HEK293 (cell line): ENCODE measurements at regions not wholly inside any gene's neighbourhood (a gene's known extent, or its start where the extent isn't known, plus 50 kb on each side); places are given as distances from the start of the nearest gene placed in this dataset.
"Not testable (repeated sequence)": the region's sequence is repeated elsewhere in the genome, so short reads cannot be mapped to it uniquely, and the experiment has no call there.

Source experiments
- CTCF ChIA-PET: fragments of 350-600 bp; formaldehyde crosslinking; extraction: SDS; loops from one replicate; lab custom pipeline; 2021; ENCODE audit warnings: antibody characterized with exemption; lab: Yijun Ruan, JAX
- POLR2A ChIA-PET: fragments of 300-600 bp; formaldehyde crosslinking; extraction: SDS; loops from one replicate; lab custom pipeline; 2020; ENCODE audit warnings: antibody characterized with exemption, inconsistent platforms; lab: Yijun Ruan, JAX
- H3K27ac ChIP-seq: fragments of 200-500 bp; sonication (Bioruptor generic); 2 replicates; pipeline ENCODE4 v1.5.1; 2014; ENCODE audit warnings: low read depth, low read length, control low read depth, inconsistent platforms; ENCODE audit errors: extremely low read depth
- H3K36me3 ChIP-seq, 2 experiments: fragments of 200-500 bp in 1 of 2; sonication (Bioruptor generic) in 1 of 2; 1 replicate in 1 of 2; 2 replicates in 1 of 2; pipeline ENCODE4 v1.5.1; 2014 to 2017; ENCODE audit warnings: inconsistent platforms in 2 of 2, low read length in 2 of 2; ENCODE audit not compliant: control insufficient read depth in 2 of 2, insufficient read depth in 1 of 2
- H3K4me1 ChIP-seq: fragments of 200-500 bp; sonication (Bioruptor generic); 2 replicates; pipeline ENCODE4 v1.5.1; 2014; ENCODE audit warnings: mild to moderate bottlenecking, low read length, inconsistent platforms; ENCODE audit not compliant: control insufficient read depth, insufficient read depth
- H3K4me3 ChIP-seq: 2 replicates; pipeline ENCODE4 v1.5.1; 2011; ENCODE audit warnings: low read depth, mild to moderate bottlenecking, control low read depth, low read length, moderate library complexity
- H3K9me3 ChIP-seq: fragments of 200-500 bp; sonication (Bioruptor generic); 2 replicates; pipeline ENCODE4 v1.5.1; 2014; ENCODE audit warnings: low read depth, low read length, inconsistent platforms; ENCODE audit not compliant: control insufficient read depth, insufficient read depth
- IKZF3 ChIP-seq: fragments of 450-650 bp; IDR thresholded peaks from 2 replicates; pipeline ENCODE4 v1.5.0; 2018; ENCODE audit warnings: missing biosample characterization, mild to moderate bottlenecking, missing genetic modification characterization, moderate library complexity
- KLF17 ChIP-seq: fragments of 450-650 bp; formaldehyde crosslinking; IDR thresholded peaks from 2 replicates; pipeline ENCODE4 v1.5.1; 2016; ENCODE audit warnings: missing biosample characterization, missing genetic modification characterization
- KLF9 ChIP-seq: fragments of 450-650 bp; formaldehyde crosslinking; IDR thresholded peaks from 2 replicates; pipeline ENCODE4 v1.5.1; 2016; ENCODE audit warnings: missing biosample characterization, missing genetic modification characterization, low read depth
- MYNN ChIP-seq: fragments of 450-650 bp; formaldehyde crosslinking; IDR thresholded peaks from 2 replicates; pipeline ENCODE4 v1.5.1; 2016; ENCODE audit warnings: missing biosample characterization, missing genetic modification characterization, borderline replicate concordance
- SP2 ChIP-seq: fragments of 450-650 bp; formaldehyde crosslinking; IDR thresholded peaks from 2 replicates; pipeline ENCODE4 v1.5.1; 2016; ENCODE audit warnings: missing biosample characterization, missing genetic modification characterization
- TRIM28 ChIP-seq: IDR thresholded peaks from 2 replicates; pipeline ENCODE4 v1.6.1; 2011; ENCODE audit warnings: low read length, control low read depth, borderline replicate concordance
- YY2 ChIP-seq: fragments of 450-650 bp; formaldehyde crosslinking; IDR thresholded peaks from 2 replicates; pipeline ENCODE4 v1.5.1; 2016; ENCODE audit warnings: missing biosample characterization, missing genetic modification characterization
- ZBTB7A ChIP-seq: fragments of 450-650 bp; formaldehyde crosslinking; IDR thresholded peaks from 2 replicates; pipeline ENCODE4 v1.5.1; 2016; ENCODE audit warnings: low read depth, missing biosample characterization, missing genetic modification characterization
- ZNF112 ChIP-seq: fragments of 450-650 bp; formaldehyde crosslinking; IDR thresholded peaks from 2 replicates; pipeline ENCODE4 v1.5.0; 2017; ENCODE audit warnings: missing biosample characterization, missing genetic modification characterization
- ZNF138 ChIP-seq: fragments of 450-650 bp; formaldehyde crosslinking; IDR thresholded peaks from 2 replicates; pipeline ENCODE4 v1.5.1; 2016; ENCODE audit warnings: missing biosample characterization, missing genetic modification characterization, borderline replicate concordance
- ZNF146 ChIP-seq: fragments of 450-650 bp; formaldehyde crosslinking; IDR thresholded peaks from 2 replicates; pipeline ENCODE4 v1.5.1; 2016; ENCODE audit warnings: missing biosample characterization, missing genetic modification characterization
- ZNF174 ChIP-seq: fragments of 450-650 bp; formaldehyde crosslinking; IDR thresholded peaks from 2 replicates; pipeline ENCODE4 v1.5.0; 2017; ENCODE audit warnings: missing biosample characterization, mild to moderate bottlenecking, missing genetic modification characterization
- ZNF221 ChIP-seq: fragments of 450-650 bp; formaldehyde crosslinking; IDR thresholded peaks from 2 replicates; pipeline ENCODE4 v1.5.1; 2017; ENCODE audit warnings: missing biosample characterization, missing genetic modification characterization, borderline replicate concordance
- ZNF248 ChIP-seq: fragments of 450-650 bp; formaldehyde crosslinking; IDR thresholded peaks from 2 replicates; pipeline ENCODE4 v1.5.1; 2017; ENCODE audit warnings: missing biosample characterization, missing genetic modification characterization
- ZNF280D ChIP-seq: fragments of 450-650 bp; formaldehyde crosslinking; IDR thresholded peaks from 2 replicates; pipeline ENCODE4 v1.5.1; 2016; ENCODE audit warnings: missing biosample characterization, missing genetic modification characterization
- ZNF416 ChIP-seq: fragments of 450-650 bp; formaldehyde crosslinking; IDR thresholded peaks from 2 replicates; pipeline ENCODE4 v1.5.1; 2016; ENCODE audit warnings: missing biosample characterization, missing genetic modification characterization
- ZNF501 ChIP-seq: fragments of 450-650 bp; formaldehyde crosslinking; IDR thresholded peaks from 2 replicates; pipeline ENCODE4 v1.5.1; 2016; ENCODE audit warnings: missing biosample characterization, missing genetic modification characterization
- ZNF513 ChIP-seq: fragments of 450-650 bp; IDR thresholded peaks from 2 replicates; pipeline ENCODE4 v1.5.1; 2018; ENCODE audit warnings: missing biosample characterization, missing genetic modification characterization
- ZNF544 ChIP-seq: fragments of 450-650 bp; formaldehyde crosslinking; IDR thresholded peaks from 2 replicates; pipeline ENCODE4 v1.5.0; 2017; ENCODE audit warnings: missing biosample characterization, missing genetic modification characterization
- ZNF555 ChIP-seq: fragments of 450-650 bp; formaldehyde crosslinking; conservative IDR thresholded peaks from 2 replicates; pipeline ENCODE4 v1.5.1; 2017; ENCODE audit warnings: missing biosample characterization, mild to moderate bottlenecking, missing genetic modification characterization, inconsistent platforms
- ZNF560 ChIP-seq: fragments of 450-650 bp; formaldehyde crosslinking; IDR thresholded peaks from 2 replicates; pipeline ENCODE4 v1.5.1; 2017; ENCODE audit warnings: missing biosample characterization, missing genetic modification characterization, borderline replicate concordance
- ZNF660 ChIP-seq: fragments of 450-650 bp; IDR thresholded peaks from 2 replicates; pipeline ENCODE4 v1.5.1; 2018; ENCODE audit warnings: missing biosample characterization, mild to moderate bottlenecking, missing genetic modification characterization
- ZNF777 ChIP-seq: fragments of 450-650 bp; formaldehyde crosslinking; IDR thresholded peaks from 2 replicates; pipeline ENCODE4 v1.5.1; 2017; ENCODE audit warnings: missing biosample characterization, missing genetic modification characterization, borderline replicate concordance
- ZXDB ChIP-seq: fragments of 450-650 bp; formaldehyde crosslinking; IDR thresholded peaks from 2 replicates; pipeline ENCODE4 v1.5.1; 2016; ENCODE audit warnings: missing biosample characterization, missing genetic modification characterization

GRCh38 chr15:35243758-35244157 lies 158.7 kb upstream of the NANOGP8 start (continued):
- no peak for TF ChIP-seq ZNF777 (tag by site-specific recombination)
- no peak for TF ChIP-seq ZNF560 (tag by site-specific recombination)
- TF ChIP-seq SP2, result no peak
- TF ChIP-seq ZNF174 (tag by site-specific recombination), result no peak
- no peak for TF ChIP-seq ZNF555 (tag by site-specific recombination)

GRCh38 chr15:35239693-35240092 lies 154.6 kb upstream of the NANOGP8 start:
- H3K27ac ChIP-seq, H3K4me3 ChIP-seq, POLR2A ChIA-PET, H3K4me1 ChIP-seq, CTCF ChIA-PET, H3K9me3 ChIP-seq, H3K36me3 ChIP-seq: not testable (repeated sequence)

- H3K27ac ChIP-seq, H3K4me3 ChIP-seq, H3K4me1 ChIP-seq, H3K9me3 ChIP-seq, POLR2A ChIA-PET, CTCF ChIA-PET, H3K36me3 ChIP-seq: not testable (repeated sequence)
These were observed 153.4 kb upstream of the NANOGP8 start for GRCh38 chr15:35238448-35238847.

GRCh38 chr15:35229085-35229484 lies 144.0 kb upstream of the NANOGP8 start:
- no peaks in the 10 kb centered on the region for H3K4me1 ChIP-seq
- H3K27ac ChIP-seq, result no peak overlapping the region
- CTCF ChIA-PET, result no interaction called here
- POLR2A ChIA-PET, result no interaction called here
- no peaks in the 10 kb centered on the region for H3K9me3 ChIP-seq
- no peaks in the 10 kb centered on the region for H3K36me3 ChIP-seq
- TF ChIP-seq ZNF777 (tag by site-specific recombination) (no peak), KLF17 (tag by site-specific recombination) (no peak), YY2 (tag by site-specific recombination) (no peak), ZNF112 (tag by site-specific recombination) (no peak), TRIM28 (no peak), ZBTB7A (tag by site-specific recombination) (no peak), ZNF138 (tag by site-specific recombination) (no peak), ZNF501 (tag by site-specific recombination) (no peak), ZNF248 (tag by site-specific recombination) (no peak), ZNF416 (tag by site-specific recombination) (no peak), ZNF660 (tag by site-specific recombination) (no peak), MYNN (tag by site-specific recombination) (no peak), ZNF146 (tag by site-specific recombination) (no peak)
- no peak overlapping the region for H3K4me3 ChIP-seq

GRCh38 chr15:35218215-35218614 lies 133.1 kb upstream of the NANOGP8 start:
- Histone ChIP-seq H3K36me3 (no peaks in the 10 kb centered on the region), H3K4me1 (no peaks in the 10 kb centered on the region), H3K4me3 (no peak overlapping the region), H3K9me3 (no peaks in the 10 kb centered on the region), H3K27ac (no peak overlapping the region)
- ChIA-PET POLR2A (interaction anchor here (0.7 kb wide), 1 partner anchor 379 kb away, joined by 3 read pairs; no protein-coding TSS in a partner anchor), CTCF (interaction anchor here (0.7 kb wide), 1 partner anchor 945 kb away, joined by 3 read pairs; no protein-coding TSS in a partner anchor)
- TF ChIP-seq ZNF221, result no peak
- no peak for TF ChIP-seq ZNF280D (tag by site-specific recombination)
- TF ChIP-seq ZXDB (tag by site-specific recombination), result no peak
- TF ChIP-seq ZNF544 (tag by site-specific recombination), result no peak
- TF ChIP-seq KLF9 (tag by site-specific recombination), result no peak
- no peak for TF ChIP-seq IKZF3 (tag by site-specific recombination)
- no peak for TF ChIP-seq ZNF513
